Tibial nerve (tissue), 4 donors: ENCODE measurements at regions not wholly inside any gene's neighbourhood (a gene's known extent, or its start where the extent isn't known, plus 50 kb on each side); places are given as distances from the start of the nearest gene placed in this dataset.

Source experiments
- EP300 ChIP-seq, 2 donors: sonication (generic); formaldehyde crosslinking; IDR thresholded peaks; one replicate each; pipeline ENCODE4 v1.6.1; 2017; ENCODE audit warnings: antibody characterized with exemption in 2 of 2, mild to moderate bottlenecking in 1 of 2
- POLR2A ChIP-seq, 2 donors: fragments of 450-650 bp; IDR thresholded peaks; one replicate each; pipeline ENCODE4 v1.6.1; 2017; ENCODE audit warnings: antibody characterized with exemption in 2 of 2, mild to moderate bottlenecking in 2 of 2, moderate library complexity in 2 of 2
- TF ChIP-seq, protein P1 (sequence below), 5 experiments: fragments of 200-600 bp in 3 of 5; fragments of 450-650 bp in 2 of 5; sonication (generic) in 3 of 5; IDR thresholded peaks; one replicate each; pipeline ENCODE4 v1.5.1; 2016 to 2019; ENCODE audit warnings: antibody characterized with exemption in 5 of 5, mild to moderate bottlenecking in 3 of 5, moderate library complexity in 2 of 5

DNA sequence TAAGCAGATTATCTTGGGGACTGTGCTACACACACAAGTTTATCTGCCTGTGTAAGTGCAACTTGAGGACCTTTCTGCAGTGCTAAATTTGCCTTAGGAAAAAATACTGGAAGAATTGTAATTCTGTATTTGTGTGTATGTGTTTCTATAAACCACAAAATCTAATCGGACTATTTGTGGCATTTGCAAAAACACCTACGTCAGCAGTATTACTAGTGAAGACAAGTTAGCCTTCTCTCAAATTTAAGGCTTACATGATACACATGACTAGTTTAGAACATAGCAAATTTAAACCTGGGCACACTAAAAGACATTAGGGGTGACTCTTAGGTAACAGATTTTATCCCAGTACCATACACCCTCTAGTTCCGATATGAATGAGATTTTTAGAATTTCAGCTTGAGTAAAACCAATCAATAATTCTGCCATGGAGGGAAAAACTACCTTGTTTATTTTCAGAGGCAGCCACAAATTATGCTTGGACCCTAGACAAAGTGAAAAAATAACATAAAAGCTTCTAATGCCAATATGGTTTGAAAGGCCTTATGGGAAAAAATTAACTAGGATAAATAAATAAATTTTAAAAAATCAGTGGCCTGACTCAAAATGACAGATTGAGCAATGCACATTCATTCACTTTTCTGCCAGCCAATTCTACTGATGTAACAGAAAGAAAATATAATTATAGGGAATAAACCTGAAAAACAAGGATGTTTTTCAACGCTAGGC lies 176.4 kb downstream of the SNCA start:
- TF ChIP-seq POLR2A (IDR thresholded peaks at IDR 0.05) (no peak), EP300 (IDR thresholded peaks at IDR 0.05) (no peak)
- TF ChIP-seq, protein P1, sequence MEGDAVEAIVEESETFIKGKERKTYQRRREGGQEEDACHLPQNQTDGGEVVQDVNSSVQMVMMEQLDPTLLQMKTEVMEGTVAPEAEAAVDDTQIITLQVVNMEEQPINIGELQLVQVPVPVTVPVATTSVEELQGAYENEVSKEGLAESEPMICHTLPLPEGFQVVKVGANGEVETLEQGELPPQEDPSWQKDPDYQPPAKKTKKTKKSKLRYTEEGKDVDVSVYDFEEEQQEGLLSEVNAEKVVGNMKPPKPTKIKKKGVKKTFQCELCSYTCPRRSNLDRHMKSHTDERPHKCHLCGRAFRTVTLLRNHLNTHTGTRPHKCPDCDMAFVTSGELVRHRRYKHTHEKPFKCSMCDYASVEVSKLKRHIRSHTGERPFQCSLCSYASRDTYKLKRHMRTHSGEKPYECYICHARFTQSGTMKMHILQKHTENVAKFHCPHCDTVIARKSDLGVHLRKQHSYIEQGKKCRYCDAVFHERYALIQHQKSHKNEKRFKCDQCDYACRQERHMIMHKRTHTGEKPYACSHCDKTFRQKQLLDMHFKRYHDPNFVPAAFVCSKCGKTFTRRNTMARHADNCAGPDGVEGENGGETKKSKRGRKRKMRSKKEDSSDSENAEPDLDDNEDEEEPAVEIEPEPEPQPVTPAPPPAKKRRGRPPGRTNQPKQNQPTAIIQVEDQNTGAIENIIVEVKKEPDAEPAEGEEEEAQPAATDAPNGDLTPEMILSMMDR (IDR thresholded peaks at IDR 0.05), result no peak
